PC-9 (cell line): ENCODE measurements at regions not wholly inside any gene's neighbourhood (a gene's known extent, or its start where the extent isn't known, plus 50 kb on each side); places are given as distances from the start of the nearest gene placed in this dataset.

Source experiments
- BruUV-seq: library from RNA; stranded (reverse); fragments of 400-500 nt; replicated peaks from 2 replicates; lab custom pipeline; 2021; lab: Mats Ljungman, UMichigan
- CTCF ChIA-PET: fragments of 300-600 bp; sonication (Branson Sonifier 250); formaldehyde crosslinking; loops from one replicate; lab custom pipeline; 2022; ENCODE audit warnings: antibody characterized with exemption; lab: Charles Lee
- POLR2A ChIA-PET: fragments of 300-600 bp; sonication (Branson Sonifier 250); formaldehyde crosslinking; loops from one replicate; lab custom pipeline; 2022; ENCODE audit warnings: antibody characterized with exemption; ENCODE audit not compliant: unreplicated experiment; lab: Charles Lee
- DNase-seq, 2 experiments: peaks; one replicate each; pipeline versions ENCODE4 v3.0.0 to v3.0.0-alpha.2; 2015 to 2022; ENCODE audit warnings: mixed read lengths in 1 of 2
- H2AFZ ChIP-seq: fragments of 200-600 bp; sonication (generic); 2 replicates; pipeline ENCODE4 v1.8.1; 2017; ENCODE audit warnings: antibody characterized with exemption
- H3F3A ChIP-seq: fragments of 200-600 bp; sonication (generic); 2 replicates; pipeline ENCODE4 v1.8.1; 2017; ENCODE audit warnings: antibody characterized with exemption, mild to moderate bottlenecking, low read depth; ENCODE audit not compliant: insufficient read depth
- H3K27ac ChIP-seq: fragments of 200-600 bp; sonication (generic); 2 replicates; pipeline ENCODE4 v1.6.1; 2016; ENCODE audit warnings: mixed run types
- H3K27me3 ChIP-seq: fragments of 200-600 bp; sonication (generic); 2 replicates; pipeline ENCODE4 v1.6.1; 2016; ENCODE audit warnings: low read depth, mixed run types; ENCODE audit not compliant: insufficient read depth
- H3K36me3 ChIP-seq: fragments of 200-600 bp; sonication (generic); 2 replicates; pipeline ENCODE4 v1.6.1; 2016; ENCODE audit warnings: low read depth, mixed run types
- H3K4me1 ChIP-seq: fragments of 200-600 bp; sonication (generic); replicated peaks from 2 replicates; pipeline ENCODE4 v1.6.1; 2016; ENCODE audit warnings: mixed run types; ENCODE audit not compliant: insufficient read depth
- H3K4me2 ChIP-seq: fragments of 200-600 bp; sonication (generic); 2 replicates; pipeline ENCODE4 v1.6.1; 2017; ENCODE audit warnings: mixed run types
- H3K4me3 ChIP-seq: fragments of 200-600 bp; sonication (generic); 2 replicates; pipeline ENCODE4 v1.6.1; 2016; ENCODE audit warnings: mixed run types
- H3K79me2 ChIP-seq: fragments of 200-600 bp; sonication (generic); 2 replicates; pipeline ENCODE4 v1.6.1; 2017; ENCODE audit warnings: low read depth, mixed run types
- H3K9me2 ChIP-seq: fragments of 200-600 bp; sonication (generic); 2 replicates; pipeline ENCODE4 v1.8.1; 2017; ENCODE audit warnings: mild to moderate bottlenecking; ENCODE audit not compliant: insufficient read depth
- H3K9me3 ChIP-seq: fragments of 200-600 bp; sonication (generic); 2 replicates; pipeline ENCODE4 v1.8.1; 2016; ENCODE audit warnings: low read depth; ENCODE audit not compliant: insufficient read depth
- H4K20me1 ChIP-seq: fragments of 200-600 bp; sonication (generic); 2 replicates; pipeline ENCODE4 v1.8.1; 2017; ENCODE audit not compliant: insufficient read depth
- EZH2 ChIP-seq: fragments of 200-600 bp; sonication (generic); IDR thresholded peaks from 2 replicates; pipeline ENCODE4 v1.8.0; 2017; ENCODE audit warnings: antibody characterized with exemption, low read depth
- intact Hi-C: fragments of 100-400 bp; cut with micrococcal nuclease; formaldehyde crosslinking; loops from one replicate; pipeline ENCODE4 v1.10.0; 2022; ENCODE audit not compliant: unreplicated experiment
- TF ChIP-seq, protein P1 (sequence below): fragments of 200-600 bp; sonication (generic); conservative IDR thresholded peaks from 2 replicates; pipeline ENCODE4 v1.6.1; 2017; ENCODE audit warnings: mixed run types, antibody characterized with exemption, mild to moderate bottlenecking, moderate library complexity

DNA sequence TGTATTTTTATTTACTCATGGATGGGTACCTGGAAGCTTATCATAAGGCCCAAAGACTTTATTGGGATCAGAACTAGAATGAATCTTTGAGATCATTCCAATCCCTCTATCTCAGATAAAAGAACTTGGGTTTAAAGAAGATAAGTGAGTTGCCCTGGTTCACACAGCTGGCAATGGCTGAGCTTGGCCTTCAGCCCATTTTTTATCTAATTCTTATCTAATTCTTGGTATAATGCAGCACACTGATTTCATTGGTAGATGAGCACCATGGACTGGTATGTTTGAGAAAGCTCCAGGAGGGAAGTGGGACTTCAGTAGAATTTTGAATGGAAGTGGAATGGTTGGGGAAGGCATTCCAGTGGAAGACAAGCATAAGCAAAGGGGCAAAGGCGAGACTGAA lies 558.9 kb downstream of the REEP3 start:
- H3F3A ChIP-seq, result no peaks in the 10 kb centered on the region
- BruUV-seq, result no TSS peak
- intact Hi-C loops, result no loop called here
- H3K9me3 ChIP-seq, result no peaks in the 10 kb centered on the region
- no peaks in the 10 kb centered on the region; the same call in 1 of the 2 replicates for H3K9me2 ChIP-seq
- no peak overlapping the region for H3K27ac ChIP-seq
- no peak for DNase-seq
- H2AFZ ChIP-seq, result no peak overlapping the region
- CTCF ChIA-PET, result no interaction called here
- no peaks in the 10 kb centered on the region for H3K4me1 ChIP-seq
- no peak overlapping the region for H3K4me2 ChIP-seq
- POLR2A ChIA-PET, result no interaction called here
- no peaks in the 10 kb centered on the region for H3K27me3 ChIP-seq
- no peaks in the 10 kb centered on the region for H3K79me2 ChIP-seq
- H4K20me1 ChIP-seq, result 0 out of 2 replicates have a peak, but pooled peaks cover 3% of the 10 kb centered on the region
- TF ChIP-seq, protein P1, sequence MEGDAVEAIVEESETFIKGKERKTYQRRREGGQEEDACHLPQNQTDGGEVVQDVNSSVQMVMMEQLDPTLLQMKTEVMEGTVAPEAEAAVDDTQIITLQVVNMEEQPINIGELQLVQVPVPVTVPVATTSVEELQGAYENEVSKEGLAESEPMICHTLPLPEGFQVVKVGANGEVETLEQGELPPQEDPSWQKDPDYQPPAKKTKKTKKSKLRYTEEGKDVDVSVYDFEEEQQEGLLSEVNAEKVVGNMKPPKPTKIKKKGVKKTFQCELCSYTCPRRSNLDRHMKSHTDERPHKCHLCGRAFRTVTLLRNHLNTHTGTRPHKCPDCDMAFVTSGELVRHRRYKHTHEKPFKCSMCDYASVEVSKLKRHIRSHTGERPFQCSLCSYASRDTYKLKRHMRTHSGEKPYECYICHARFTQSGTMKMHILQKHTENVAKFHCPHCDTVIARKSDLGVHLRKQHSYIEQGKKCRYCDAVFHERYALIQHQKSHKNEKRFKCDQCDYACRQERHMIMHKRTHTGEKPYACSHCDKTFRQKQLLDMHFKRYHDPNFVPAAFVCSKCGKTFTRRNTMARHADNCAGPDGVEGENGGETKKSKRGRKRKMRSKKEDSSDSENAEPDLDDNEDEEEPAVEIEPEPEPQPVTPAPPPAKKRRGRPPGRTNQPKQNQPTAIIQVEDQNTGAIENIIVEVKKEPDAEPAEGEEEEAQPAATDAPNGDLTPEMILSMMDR, result no peak
- no peak for TF ChIP-seq EZH2
- no peak overlapping the region for H3K4me3 ChIP-seq
- H3K36me3 ChIP-seq, result no peaks in the 10 kb centered on the region

DNA sequence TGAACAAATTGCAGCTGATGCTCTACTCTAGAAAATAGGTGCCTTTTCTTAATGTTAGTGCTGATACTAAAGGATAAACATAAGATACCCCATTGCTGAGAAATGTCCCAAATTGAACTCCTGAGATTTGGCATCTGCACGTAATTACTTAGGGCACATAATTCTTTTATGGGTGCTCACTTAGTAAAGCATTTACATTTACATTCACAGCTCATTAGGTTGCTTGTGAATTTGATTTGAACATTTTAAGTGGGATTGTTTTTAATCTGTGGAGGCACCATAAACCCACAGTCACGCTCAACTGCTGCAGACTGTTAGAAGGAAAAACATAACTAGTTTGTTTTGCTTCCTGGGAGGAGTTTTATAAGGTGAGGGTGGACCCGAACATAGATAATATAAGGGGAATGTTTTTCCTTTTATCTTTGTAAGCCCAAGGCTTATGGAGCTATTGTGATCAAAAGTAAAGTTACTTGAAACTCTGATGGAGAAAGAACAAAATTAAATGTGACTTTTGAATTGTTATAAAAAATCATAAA lies 560.8 kb downstream of the REEP3 start:
- Histone ChIP-seq H3K27me3 (no peaks in the 10 kb centered on the region), H3F3A (no peaks in the 10 kb centered on the region), H3K36me3 (no peaks in the 10 kb centered on the region), H3K9me2 (no peaks in the 10 kb centered on the region; the same call in 1 of the 2 replicates), H2AFZ (no peak overlapping the region), H3K4me2 (no peak overlapping the region), H3K9me3 (no peaks in the 10 kb centered on the region), H3K27ac (no peak overlapping the region), H3K4me3 (no peak overlapping the region), H3K79me2 (no peaks in the 10 kb centered on the region), H3K4me1 (no peaks in the 10 kb centered on the region), H4K20me1 (0 out of 2 replicates have a peak, but pooled peaks cover under 1% of the 10 kb centered on the region)
- intact Hi-C loops, result no loop called here
- no TSS peak for BruUV-seq
- ChIA-PET CTCF (no interaction called here), POLR2A (no interaction called here)
- DNase-seq, result no peak
- TF ChIP-seq EZH2, result no peak
- TF ChIP-seq, protein P1, result no peak

DNA sequence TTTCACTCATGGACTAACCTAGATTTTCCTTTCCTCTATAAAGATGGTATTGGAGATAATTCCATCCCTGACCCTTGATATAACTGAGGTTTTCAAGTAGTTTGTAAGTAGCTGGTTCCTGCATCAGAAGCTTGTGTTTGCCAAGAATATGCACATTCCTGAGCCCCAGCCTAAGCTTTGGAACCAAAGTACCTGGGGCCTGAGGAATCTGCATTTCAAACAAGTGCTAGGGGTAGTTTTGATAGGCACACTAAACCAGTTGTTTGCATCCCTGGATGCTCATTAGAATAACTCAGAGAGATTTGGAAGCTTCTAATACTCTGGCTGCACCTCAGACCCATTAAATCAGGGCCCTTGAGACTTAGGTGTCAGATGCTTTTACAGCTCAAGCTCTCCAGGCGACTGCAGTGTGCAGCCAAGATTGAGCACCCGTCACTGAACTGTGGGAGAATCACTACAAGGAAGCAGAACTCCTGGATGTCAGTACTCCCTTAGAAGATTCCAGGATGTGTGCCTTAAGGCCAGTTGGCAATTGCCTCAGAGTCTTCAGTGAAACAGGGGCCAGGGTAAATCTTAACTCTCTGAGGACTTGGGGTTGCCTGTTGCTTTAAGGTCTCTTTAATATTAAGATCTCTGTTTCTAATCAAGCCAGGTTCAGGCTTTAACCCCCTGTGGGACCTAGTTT lies 565.0 kb downstream of the REEP3 start:
- ChIA-PET POLR2A (no interaction called here), CTCF (no interaction called here)
- DNase-seq, result no peak
- Histone ChIP-seq H3K9me3 (no peaks in the 10 kb centered on the region), H3K4me3 (no peak overlapping the region), H3K79me2 (no peaks in the 10 kb centered on the region), H3K27me3 (no peaks in the 10 kb centered on the region), H3K9me2 (no peaks in the 10 kb centered on the region; the same call in 1 of the 2 replicates), H2AFZ (no peak overlapping the region), H3K4me2 (no peak overlapping the region), H3K4me1 (no peaks in the 10 kb centered on the region), H3K36me3 (no peaks in the 10 kb centered on the region), H4K20me1 (no peaks in the 10 kb centered on the region), H3F3A (no peaks in the 10 kb centered on the region), H3K27ac (no peak overlapping the region)
- intact Hi-C loops, result no loop called here
- TF ChIP-seq EZH2, result no peak
- TF ChIP-seq, protein P1, result no peak
- BruUV-seq, result no TSS peak
